ENCODE measurements at regions not wholly inside any gene's neighbourhood (a gene's known extent, or its start where the extent isn't known, plus 50 kb on each side); places are given as distances from the start of the nearest gene placed in this dataset.

GRCh38 chr9:78839252-78839651 is 542.3 kb downstream of the PSAT1 start:
- TF ChIP-seq, protein P1, sequence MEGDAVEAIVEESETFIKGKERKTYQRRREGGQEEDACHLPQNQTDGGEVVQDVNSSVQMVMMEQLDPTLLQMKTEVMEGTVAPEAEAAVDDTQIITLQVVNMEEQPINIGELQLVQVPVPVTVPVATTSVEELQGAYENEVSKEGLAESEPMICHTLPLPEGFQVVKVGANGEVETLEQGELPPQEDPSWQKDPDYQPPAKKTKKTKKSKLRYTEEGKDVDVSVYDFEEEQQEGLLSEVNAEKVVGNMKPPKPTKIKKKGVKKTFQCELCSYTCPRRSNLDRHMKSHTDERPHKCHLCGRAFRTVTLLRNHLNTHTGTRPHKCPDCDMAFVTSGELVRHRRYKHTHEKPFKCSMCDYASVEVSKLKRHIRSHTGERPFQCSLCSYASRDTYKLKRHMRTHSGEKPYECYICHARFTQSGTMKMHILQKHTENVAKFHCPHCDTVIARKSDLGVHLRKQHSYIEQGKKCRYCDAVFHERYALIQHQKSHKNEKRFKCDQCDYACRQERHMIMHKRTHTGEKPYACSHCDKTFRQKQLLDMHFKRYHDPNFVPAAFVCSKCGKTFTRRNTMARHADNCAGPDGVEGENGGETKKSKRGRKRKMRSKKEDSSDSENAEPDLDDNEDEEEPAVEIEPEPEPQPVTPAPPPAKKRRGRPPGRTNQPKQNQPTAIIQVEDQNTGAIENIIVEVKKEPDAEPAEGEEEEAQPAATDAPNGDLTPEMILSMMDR (conservative IDR thresholded peaks at IDR 0.05): no peak
- no peak for TF ChIP-seq ZFX (IDR thresholded peaks at IDR 0.05)
- H3K27ac ChIP-seq: no peak overlapping the region

- no peak for TF ChIP-seq ZFX (IDR thresholded peaks at IDR 0.05)
- TF ChIP-seq, protein P1 (conservative IDR thresholded peaks at IDR 0.05): no peak
- H3K27ac ChIP-seq: no peak overlapping the region
Measured at GRCh38 chr9:78848061-78848460, 551.1 kb downstream of the PSAT1 start.

DNA sequence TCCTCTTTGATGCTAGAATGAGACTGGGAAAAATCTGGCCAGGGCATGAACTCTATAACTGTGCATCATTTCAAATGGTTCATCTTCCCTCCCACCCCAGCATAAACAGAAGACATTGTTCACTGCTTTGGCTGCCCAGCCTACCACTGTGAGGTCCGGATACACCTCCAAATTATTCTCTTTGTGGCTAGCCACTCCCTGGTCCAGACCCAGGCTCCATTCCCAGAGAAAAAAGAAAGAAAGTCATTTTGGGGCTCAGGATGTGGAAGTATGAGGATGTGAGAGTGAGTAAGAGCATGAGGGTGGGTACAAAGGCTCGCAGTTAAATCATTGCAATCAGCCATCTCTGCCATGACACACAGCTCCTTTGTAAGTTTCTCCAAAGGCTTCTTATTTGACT is 559.2 kb downstream of the PSAT1 start:
- TF ChIP-seq ZFX (IDR thresholded peaks at IDR 0.05): no peak
- TF ChIP-seq, protein P1 (conservative IDR thresholded peaks at IDR 0.05): no peak
- no peak overlapping the region for H3K27ac ChIP-seq

DNA sequence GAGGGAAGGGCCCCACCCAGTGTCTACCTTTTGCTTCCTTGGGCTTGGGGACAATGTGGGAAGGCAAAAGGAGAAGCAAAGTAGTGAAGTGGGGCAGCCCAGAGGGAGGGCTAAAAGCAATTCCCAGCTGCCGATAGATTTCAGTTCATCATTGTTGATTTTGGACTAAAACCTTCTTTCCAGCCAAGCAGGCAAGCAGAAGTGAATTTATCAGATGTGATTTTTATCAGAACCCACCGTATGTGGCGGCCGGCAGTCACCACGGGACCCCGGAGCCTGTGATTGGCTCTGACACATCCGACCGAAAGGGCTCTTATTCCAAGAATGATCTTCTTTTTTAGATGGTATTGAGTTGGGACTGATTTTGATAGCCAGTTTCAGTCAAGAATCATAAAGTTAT is 559.9 kb downstream of the PSAT1 start:
- no peak overlapping the region for H3K27ac ChIP-seq
- TF ChIP-seq ZFX (IDR thresholded peaks at IDR 0.05): no peak
- TF ChIP-seq, protein P1 (conservative IDR thresholded peaks at IDR 0.05): no peak

DNA sequence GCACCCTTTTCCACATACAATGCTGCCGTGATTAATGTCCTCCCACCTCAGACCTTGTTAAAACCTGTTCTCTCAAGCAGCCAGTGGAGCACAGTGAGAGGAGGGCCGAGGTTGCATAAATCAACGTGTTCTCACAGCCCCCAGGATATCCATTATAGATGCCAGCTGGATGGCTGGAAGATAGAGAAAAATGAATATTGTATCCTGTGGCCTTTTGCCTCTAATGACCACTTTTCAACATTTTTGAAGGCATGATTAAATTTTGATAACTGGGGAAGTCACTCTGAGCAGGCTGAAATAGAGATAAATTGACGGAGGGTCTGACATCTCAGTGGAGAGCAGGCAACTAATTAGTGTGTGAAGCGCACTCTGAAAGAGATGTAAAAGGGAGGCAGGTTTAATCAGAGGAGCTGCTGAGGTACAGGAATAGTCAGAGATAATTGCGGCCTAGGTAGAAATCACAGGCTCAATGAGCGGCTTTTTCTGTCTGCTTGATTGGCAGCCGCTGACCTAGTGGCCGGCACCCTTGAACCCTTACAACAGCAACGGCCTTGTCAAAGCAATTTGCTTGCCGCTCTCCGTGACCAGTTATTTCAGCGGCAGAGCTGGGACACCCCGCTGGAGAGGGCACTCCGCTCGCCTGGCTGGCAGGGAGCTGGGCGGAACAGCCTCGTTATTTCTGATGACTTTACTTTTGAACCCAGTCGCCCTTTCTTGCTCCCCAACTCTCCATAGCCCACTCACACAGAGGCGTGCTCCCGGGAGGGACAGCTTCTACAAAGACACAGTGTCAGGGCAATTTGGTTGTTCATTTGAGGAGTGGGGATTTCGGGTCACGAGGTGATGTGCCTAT is 560.7 kb downstream of the PSAT1 start:
- no peak for TF ChIP-seq ZFX (IDR thresholded peaks at IDR 0.05)
- TF ChIP-seq, protein P1 (conservative IDR thresholded peaks at IDR 0.05): no peak

GRCh38 chr9:78858266-78858665 is 561.3 kb downstream of the PSAT1 start:
- H3K27ac ChIP-seq: no peak overlapping the region
- no peak for TF ChIP-seq ZFX (IDR thresholded peaks at IDR 0.05)
- TF ChIP-seq, protein P1 (conservative IDR thresholded peaks at IDR 0.05): no peak

More for the DNA sequence above, 560.7 kb downstream of the PSAT1 start:
- no peak overlapping the region for H3K27ac ChIP-seq

DNA sequence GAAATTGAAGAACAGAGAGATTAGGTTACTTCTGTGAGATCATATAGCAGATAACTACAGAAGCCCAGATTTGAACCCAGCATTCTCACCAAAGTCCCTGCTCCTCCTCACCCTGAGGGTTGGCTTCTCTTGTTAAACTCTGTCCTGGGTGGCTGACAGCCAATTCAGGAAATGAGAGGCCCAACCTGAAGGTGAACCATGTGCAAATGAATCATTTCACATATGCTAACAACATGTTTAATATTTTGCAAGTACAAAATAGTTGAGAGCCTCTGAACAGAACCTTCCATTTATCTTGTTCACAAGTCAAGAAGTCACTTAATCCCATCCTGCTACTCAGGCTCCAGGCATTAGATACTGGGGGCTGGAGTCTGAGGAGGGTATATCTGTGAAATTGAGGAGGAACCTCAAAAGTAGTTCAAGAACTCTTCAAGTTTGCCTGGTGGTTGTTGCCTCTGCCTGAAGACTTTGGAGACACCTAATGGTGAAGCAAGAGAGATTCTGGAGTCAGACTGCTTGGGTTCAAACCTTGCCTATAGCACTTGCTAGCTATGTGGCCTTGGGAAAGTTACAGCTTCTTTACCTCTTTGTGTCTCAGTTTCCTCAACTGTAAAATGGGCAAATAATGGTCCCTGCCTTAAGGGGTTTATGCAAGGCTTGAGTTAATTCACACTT is 564.0 kb downstream of the PSAT1 start:
- TF ChIP-seq, protein P1 (conservative IDR thresholded peaks at IDR 0.05): 0 out of 2 replicates have a peak, but pooled peaks have one; percentile 12
- TF ChIP-seq ZFX (IDR thresholded peaks at IDR 0.05): no peak
- H3K27ac ChIP-seq: no peak overlapping the region
